ENCODE measurements at regions not wholly inside any gene's neighbourhood (a gene's known extent, or its start where the extent isn't known, plus 50 kb on each side); places are given as distances from the start of the nearest gene placed in this dataset.
A peak's percentile ranks its signal among the peaks of the same experiment; 100 is the strongest.

DNA sequence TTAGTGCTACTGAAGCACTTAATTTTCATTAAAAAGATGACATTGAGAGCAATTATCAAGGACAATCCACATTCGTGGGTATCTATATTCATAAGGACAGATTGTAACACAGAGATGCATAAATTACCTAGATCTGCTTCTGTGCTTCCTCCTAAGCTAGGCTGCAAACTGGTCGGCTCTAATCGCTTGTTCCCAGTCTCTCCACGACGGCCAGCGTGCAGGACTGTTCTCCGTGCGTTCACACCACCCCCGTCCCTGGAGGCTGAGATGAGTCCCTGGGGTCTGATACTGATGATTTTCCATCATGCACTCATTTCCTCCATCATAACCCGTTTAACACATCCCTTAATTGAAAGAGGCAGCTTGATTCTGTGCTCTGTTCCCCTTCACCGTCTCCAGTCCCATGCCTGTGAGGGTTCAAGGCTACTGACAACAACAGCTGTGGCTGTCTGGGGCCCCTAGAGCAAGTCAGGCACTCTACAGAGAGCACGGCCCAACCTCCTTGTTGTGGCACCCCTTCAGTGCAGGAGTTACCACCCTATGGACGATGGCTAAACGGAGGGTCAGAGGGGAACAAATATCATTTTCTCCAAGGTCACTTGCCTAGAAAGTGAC is 469.6 kb downstream of the NPHP4 start:
- no peak for DNase-seq (ENCODE audit: low read depth)

GRCh38 chr1:5519366-5520135 is 472.7 kb downstream of the NPHP4 start:
- DNase-seq (ENCODE audit: low read depth) = no peak

DNA sequence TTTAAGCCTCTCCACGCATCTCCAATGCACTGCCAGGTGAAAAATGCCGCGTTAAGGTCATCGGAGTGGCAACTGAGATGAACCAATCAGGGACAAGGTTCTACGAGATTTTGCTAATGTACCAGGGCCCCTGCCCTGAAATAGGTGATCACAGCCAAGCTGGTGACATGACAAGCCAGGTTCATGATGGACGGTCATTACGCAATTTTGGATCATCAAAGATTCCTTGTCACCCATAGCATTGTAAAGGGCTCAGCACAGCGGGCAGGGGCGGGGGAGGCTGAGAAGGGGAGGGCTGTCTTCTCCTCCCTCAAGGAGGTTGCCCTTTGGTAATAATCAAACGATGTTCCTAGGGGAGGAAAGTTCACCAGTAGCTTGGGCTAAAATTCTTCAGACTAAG is 475.5 kb downstream of the NPHP4 start:
- no peak for DNase-seq (ENCODE audit: low read depth)

DNA sequence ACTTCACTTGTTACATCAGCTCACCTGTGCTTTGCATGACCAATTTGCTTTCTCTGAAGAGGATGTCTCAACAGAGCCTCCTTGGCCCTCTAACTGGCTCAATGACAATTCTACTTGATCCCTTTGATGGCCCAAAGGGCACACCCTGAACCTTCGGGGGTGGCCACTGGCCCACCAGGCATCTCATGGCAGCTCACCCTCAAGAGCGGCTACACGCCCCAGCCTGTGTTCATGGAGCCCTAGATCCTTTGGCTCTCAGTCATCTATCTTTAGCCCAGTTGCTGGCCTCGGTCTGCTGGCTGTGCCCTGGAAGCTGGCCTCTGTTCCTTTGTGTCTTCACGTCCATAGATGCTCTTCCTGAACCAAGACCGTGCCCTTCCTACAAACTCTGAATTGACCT is 476.7 kb downstream of the NPHP4 start:
- DNase-seq (ENCODE audit: low read depth) = no peak

- DNase-seq (ENCODE audit: low read depth) = peak; percentile 66
These were observed 477.6 kb downstream of the NPHP4 start for GRCh38 chr1:5514527-5515183.

DNA sequence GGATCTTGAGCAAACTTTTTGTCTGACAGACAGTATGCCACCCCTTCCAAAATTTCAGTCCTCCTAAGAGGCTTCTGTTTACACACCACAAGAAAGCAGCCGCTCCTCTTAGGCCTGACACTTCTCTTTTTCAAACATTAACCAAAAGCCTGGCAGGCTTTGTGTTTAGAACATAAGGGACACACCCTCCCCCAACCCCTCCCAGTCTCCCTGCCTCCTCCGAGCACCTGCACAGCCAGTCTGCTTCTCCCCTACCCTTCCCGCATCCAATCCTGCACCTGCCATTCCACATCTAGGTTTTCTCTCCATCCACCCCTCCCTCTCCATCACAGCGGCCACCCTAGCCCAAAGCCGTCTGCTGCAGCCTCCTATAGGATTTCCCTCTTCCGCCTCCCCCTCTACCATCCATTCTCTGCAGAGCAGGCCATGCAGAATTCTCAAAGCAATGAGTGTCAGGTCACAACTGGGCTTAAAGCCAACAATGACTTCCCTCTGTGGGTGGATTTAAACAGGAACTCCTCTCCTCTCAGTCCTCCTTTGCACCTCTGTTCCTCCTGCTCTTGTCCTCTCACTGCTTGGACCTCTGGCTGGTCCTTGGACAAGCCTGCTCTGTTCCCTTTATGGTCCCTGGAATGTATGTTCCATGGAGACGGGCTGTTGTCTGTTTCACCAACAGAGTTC is 478.2 kb downstream of the NPHP4 start:
- no peak for DNase-seq (ENCODE audit: low read depth)

DNA sequence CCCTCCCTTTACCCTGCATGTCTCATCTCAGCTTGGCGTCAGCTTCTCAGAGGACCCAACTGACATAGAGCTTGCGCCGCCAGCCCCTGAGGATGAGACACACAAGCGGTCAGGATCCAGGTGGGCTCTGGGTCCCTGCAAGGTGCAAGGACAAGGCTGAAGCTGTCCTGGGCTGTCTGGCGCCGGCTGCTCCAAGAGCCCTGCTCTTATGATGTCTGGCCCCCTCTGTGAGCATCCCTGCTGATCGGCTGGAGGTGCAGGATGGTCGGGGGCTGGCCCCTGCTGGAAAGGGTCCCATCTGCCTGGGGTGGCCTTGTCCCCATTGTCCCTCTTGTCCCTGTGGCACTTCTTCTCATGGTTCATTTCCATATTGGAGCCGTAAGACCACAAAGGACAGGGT is 479.0 kb downstream of the NPHP4 start:
- DNase-seq (ENCODE audit: low read depth) = no peak

- no peak for DNase-seq (ENCODE audit: low read depth)
These were observed 480.7 kb downstream of the NPHP4 start for GRCh38 chr1:5511381-5512097.

DNA sequence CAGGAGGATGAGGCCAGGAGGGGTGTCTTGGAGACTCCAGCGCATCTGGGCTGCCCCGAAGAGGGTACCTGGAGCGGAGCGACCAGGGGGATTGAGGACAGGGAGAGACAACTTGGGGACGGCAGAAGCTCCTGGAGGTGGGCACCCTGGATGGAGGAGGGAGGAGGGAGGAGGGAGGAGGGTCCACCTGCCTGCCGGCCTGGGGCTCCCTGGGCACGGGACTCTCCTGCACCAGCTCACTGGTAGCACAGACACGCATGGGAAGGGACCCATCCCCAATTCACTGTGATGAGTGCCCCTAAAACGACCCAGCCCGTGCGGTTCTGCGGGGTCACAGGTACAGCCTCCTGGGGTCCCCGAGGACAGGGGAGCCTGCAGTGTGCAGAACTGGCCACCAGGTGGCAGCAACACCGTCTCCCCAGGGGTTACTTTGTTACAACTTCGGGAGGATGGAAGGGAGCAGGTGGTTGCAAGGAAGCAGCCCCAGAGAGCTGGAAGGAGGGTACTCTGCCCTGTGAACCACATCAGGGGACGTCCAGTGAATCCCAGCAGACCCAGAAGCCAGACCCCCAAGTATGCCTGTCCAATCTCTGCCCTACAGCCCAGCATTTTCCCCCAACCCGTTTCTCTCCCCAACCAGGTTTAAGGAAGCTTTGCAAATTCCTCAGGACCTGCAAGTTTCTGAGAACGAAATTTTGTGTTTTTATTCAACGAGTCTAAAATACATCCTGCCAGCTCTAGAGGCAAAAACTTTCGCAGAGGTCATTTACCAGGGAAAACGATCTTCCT is 482.4 kb downstream of the NPHP4 start:
- DNase-seq (ENCODE audit: low read depth) = peak; percentile 69

- no peak for DNase-seq (ENCODE audit: low read depth)
These were observed 483.4 kb downstream of the NPHP4 start for GRCh38 chr1:5508669-5509330.

DNA sequence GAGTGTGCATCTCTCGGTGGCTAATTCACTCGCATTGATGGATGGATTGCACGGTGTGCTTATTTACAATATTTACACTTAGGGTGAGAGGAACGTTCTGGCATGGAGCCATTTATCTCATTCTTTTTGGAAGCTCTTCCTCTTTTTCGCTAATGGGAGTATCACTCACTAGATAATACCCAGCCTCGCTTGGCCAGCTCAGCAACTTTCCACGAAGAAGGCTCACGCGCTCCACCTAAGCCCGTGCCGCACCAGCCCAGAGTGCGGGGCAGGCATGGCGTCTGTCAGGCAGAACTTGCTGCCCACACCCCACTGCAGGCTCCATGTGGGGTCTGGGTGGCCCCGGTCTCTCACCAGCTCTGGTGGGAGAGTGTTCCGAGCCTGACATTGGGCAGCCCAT is 484.9 kb downstream of the NPHP4 start:
- DNase-seq (ENCODE audit: low read depth) = no peak

DNA sequence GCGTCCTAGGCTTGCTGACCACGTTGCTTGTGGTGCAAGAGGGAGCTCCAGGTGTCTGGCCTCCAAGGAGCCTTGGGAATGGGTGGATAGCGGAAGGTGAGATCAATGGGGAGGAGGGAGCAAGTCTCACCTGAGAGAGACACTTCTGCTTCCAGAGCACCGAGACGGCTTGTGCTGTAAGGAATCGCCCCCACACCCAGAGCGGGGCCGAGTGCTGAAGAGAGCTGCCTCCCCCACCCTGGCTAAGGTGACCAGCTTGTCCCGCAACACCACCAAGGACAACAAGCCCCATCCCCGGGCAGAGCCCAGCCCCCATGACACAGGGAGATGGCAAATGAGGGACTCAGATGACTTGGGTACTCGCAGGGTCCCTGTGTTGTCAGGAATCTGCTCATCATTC is 485.6 kb downstream of the NPHP4 start:
- DNase-seq (ENCODE audit: low read depth) = no peak

GRCh38 chr1:5505944-5506343 is 486.3 kb downstream of the NPHP4 start:
- no peak for DNase-seq (ENCODE audit: low read depth)

DNA sequence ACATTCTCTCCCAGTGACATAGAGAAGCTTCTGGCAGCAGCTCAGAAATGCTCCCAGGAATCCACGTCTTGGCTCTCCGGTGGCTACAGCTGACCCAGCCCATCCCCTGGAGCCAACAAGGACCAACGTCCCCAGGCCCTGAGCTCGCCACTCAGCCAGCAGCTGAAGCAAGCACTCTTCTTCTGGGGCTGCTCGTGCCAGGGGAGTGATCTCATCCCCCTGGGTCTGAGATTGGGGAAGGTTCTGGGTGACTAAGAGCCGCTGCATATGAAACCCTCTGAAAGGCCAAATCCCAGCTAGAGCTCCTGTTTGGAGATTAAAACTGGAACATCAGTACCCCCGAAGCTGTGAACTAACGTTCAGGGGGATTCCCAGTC is 487.9 kb downstream of the NPHP4 start:
- DNase-seq (ENCODE audit: low read depth) = no peak

DNA sequence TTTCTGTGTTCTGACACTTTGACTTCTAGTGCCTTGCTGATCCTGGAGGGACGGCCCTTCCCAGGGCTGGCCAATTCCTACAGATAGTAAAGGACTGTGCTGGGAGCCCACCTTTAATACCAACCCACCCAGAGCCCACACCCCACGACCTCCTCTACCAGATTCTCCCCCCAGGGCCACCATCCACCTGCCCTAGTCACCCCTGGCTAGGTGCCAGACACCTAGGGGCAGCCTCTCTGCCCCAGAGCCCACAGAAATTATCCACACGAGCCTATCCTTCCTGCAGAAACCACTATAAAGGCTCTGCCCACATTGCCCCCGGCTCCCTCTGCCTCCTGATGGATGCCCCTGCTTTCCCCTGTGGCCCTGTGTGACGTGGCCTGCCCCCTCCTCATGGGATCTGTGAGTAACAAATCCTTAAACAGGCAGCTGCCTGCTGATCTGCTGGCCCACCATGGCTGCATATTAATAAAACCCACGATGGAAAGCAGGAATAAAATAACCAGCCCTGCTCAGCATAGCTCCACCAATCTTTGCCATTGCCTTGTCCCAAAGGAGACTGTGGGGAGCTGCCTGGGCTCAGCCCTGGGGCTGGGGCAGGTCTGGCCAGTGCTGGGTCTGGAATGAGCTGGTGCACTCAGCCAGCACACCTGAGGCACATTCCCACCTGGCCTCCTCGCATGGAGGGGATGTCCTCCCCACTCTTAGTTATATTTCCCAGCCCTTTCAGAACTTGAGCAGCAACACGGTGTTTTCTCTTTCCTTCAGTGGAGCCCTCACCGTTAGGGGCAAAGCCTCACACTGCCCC is 488.5 kb downstream of the NPHP4 start:
- no peak for DNase-seq (ENCODE audit: low read depth)

- no peak for DNase-seq (ENCODE audit: low read depth)
These were observed 489.7 kb downstream of the NPHP4 start for GRCh38 chr1:5502311-5503194.

GRCh38 chr1:5501206-5501930 is 490.9 kb downstream of the NPHP4 start:
- no peak for DNase-seq (ENCODE audit: low read depth)

GRCh38 chr1:5500541-5500940 is 491.7 kb downstream of the NPHP4 start:
- DNase-seq (ENCODE audit: low read depth) = no peak

Measured in activated T-cell treated with anti-CD3 and anti-CD28 coated beads for 1 hour (primary cell).